Naive B cell (primary cell): ENCODE measurements at regions not wholly inside any gene's neighbourhood (a gene's known extent, or its start where the extent isn't known, plus 50 kb on each side); places are given as distances from the start of the nearest gene placed in this dataset.
A peak's percentile ranks its signal among the peaks of the same experiment; 100 is the strongest.

Experiments used
- ATAC-seq, 2 donors: fragments of 150-1000 bp; cut with Tn5 transposase; 2 replicates each; pipeline ENCODE4 v1.10.0; 2021; ENCODE audit warnings: low read depth in 2 of 2, mild to moderate bottlenecking in 2 of 2, moderate library complexity in 2 of 2
- DNase-seq: peaks from one replicate; pipeline ENCODE4 v3.0.0; 2022
- H3K27ac Mint-ChIP-seq, 6 donors: one replicate each; pipeline ENCODE4 v1.8.0; 2020 to 2022; ENCODE audit warnings: mild to moderate bottlenecking in 6 of 6, mixed read lengths in 6 of 6, moderate library complexity in 5 of 6, inconsistent platforms in 2 of 6
- H3K27me3 Mint-ChIP-seq, 3 donors: one replicate each; pipeline ENCODE4 v1.8.0; 2021 to 2022; ENCODE audit warnings: mixed read lengths in 3 of 3, mild to moderate bottlenecking in 1 of 3
- H3K36me3 Mint-ChIP-seq, 2 donors: one replicate each; pipeline ENCODE4 v1.8.0; 2020 to 2022; ENCODE audit warnings: mixed read lengths in 2 of 2, inconsistent platforms in 1 of 2, mild to moderate bottlenecking in 1 of 2
- H3K4me1 Mint-ChIP-seq, 3 donors: one replicate each; pipeline ENCODE4 v1.8.0; 2020 to 2022; ENCODE audit warnings: mixed read lengths in 3 of 3, inconsistent platforms in 1 of 3, mild to moderate bottlenecking in 1 of 3, moderate library complexity in 1 of 3
- H3K4me3 Mint-ChIP-seq, 8 donors: one replicate each; pipeline ENCODE4 v1.8.0; 2020 to 2022; ENCODE audit warnings: mild to moderate bottlenecking in 8 of 8, mixed read lengths in 8 of 8, moderate library complexity in 8 of 8, inconsistent platforms in 2 of 8
- H3K9me3 Mint-ChIP-seq, 7 donors: one replicate each; pipeline ENCODE4 v1.8.0; 2020 to 2022; ENCODE audit warnings: mixed read lengths in 7 of 7, mild to moderate bottlenecking in 5 of 7, inconsistent platforms in 2 of 7, moderate library complexity in 1 of 7

GRCh38 chr15:101590785-101591184 lies 61.4 kb downstream of the TM2D3 start:
- DNase-seq, result no peak
- peaks cover 4 to 31% (median 16%) of the 10 kb centered on the region in 7 donors for H3K9me3 Mint-ChIP-seq
- H3K27ac Mint-ChIP-seq, result no peak overlapping the region
- H3K4me3 Mint-ChIP-seq, result no peak overlapping the region
- no peak for ATAC-seq
- H3K27me3 Mint-ChIP-seq, result peaks cover 16 to 55% (median 48%) of the 10 kb centered on the region in 3 donors
- H3K36me3 Mint-ChIP-seq, result peaks cover 0 to 8% of the 10 kb centered on the region in 2 donors
- H3K4me1 Mint-ChIP-seq, result no peaks in the 10 kb centered on the region

GRCh38 chr15:101583284-101583683 lies 68.9 kb downstream of the TM2D3 start:
- ATAC-seq (no peak), DNase-seq (no peak)
- Mint-ChIP-seq H3K27ac (no peak overlapping the region), H3K9me3 (peaks cover 0 to 27% (median 7%) of the 10 kb centered on the region in 7 donors), H3K4me3 (no peak overlapping the region), H3K27me3 (peaks cover 33 to 67% (median 38%) of the 10 kb centered on the region in 3 donors), H3K36me3 (peaks cover 0 to 8% of the 10 kb centered on the region in 2 donors), H3K4me1 (no peaks in the 10 kb centered on the region)

GRCh38 chr15:101580431-101580830 lies 71.8 kb downstream of the TM2D3 start:
- Mint-ChIP-seq H3K4me1 (no peaks in the 10 kb centered on the region), H3K27me3 (peaks cover 30 to 52% (median 44%) of the 10 kb centered on the region in 3 donors), H3K36me3 (peaks cover 0 to 15% of the 10 kb centered on the region in 2 donors), H3K27ac (no peak overlapping the region), H3K9me3 (peaks cover 6 to 38% (median 10%) of the 10 kb centered on the region in 7 donors), H3K4me3 (no peak overlapping the region)
- DNase-seq (no peak), ATAC-seq (no peak)

GRCh38 chr15:101579631-101580163 lies 72.5 kb downstream of the TM2D3 start:
- no peak overlapping the region for H3K4me3 Mint-ChIP-seq
- H3K4me1 Mint-ChIP-seq, result no peaks in the 10 kb centered on the region
- peaks cover 6 to 35% (median 10%) of the 10 kb centered on the region in 7 donors for H3K9me3 Mint-ChIP-seq
- H3K27me3 Mint-ChIP-seq, result peaks cover 30 to 52% (median 50%) of the 10 kb centered on the region in 3 donors
- H3K27ac Mint-ChIP-seq, result no peak overlapping the region
- DNase-seq, result no peak
- no peak for ATAC-seq
- peaks cover 0 to 15% of the 10 kb centered on the region in 2 donors for H3K36me3 Mint-ChIP-seq

GRCh38 chr15:101578443-101578894 lies 73.7 kb downstream of the TM2D3 start:
- Mint-ChIP-seq H3K9me3 (peaks cover 3 to 23% (median 10%) of the 10 kb centered on the region in 7 donors), H3K4me3 (no peak overlapping the region), H3K27ac (no peak overlapping the region), H3K27me3 (peaks cover 35 to 56% (median 53%) of the 10 kb centered on the region in 3 donors), H3K36me3 (peaks cover 0 to 15% of the 10 kb centered on the region in 2 donors), H3K4me1 (no peaks in the 10 kb centered on the region)
- ATAC-seq, result no peak
- DNase-seq, result no peak

DNA sequence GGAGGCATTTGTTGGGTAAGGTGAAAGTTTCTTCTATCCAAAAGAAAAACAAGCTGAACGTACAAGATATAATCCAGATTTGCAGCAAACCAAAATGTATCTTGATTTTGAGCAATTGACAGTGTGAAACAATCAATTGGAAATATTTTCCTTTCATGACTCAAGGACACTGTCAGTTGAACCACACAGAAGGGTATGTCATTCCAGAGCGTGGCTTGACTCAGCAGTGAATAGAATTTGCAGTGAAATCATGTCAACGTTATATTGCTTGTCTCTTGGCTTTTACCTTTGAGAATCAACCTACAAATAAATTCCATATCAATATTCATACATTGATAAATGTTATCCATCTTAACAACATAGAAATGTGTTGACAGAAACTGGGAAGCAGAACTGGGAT lies 78.2 kb downstream of the TM2D3 start:
- Mint-ChIP-seq H3K4me1 (no peaks in the 10 kb centered on the region), H3K9me3 (peaks cover 3 to 10% (median 8%) of the 10 kb centered on the region in 7 donors), H3K36me3 (peaks cover 0 to 14% of the 10 kb centered on the region in 2 donors), H3K27me3 (peaks cover 26 to 45% (median 39%) of the 10 kb centered on the region in 3 donors), H3K4me3 (no peak overlapping the region), H3K27ac (no peak overlapping the region)
- DNase-seq (no peak), ATAC-seq (no peak)

DNA sequence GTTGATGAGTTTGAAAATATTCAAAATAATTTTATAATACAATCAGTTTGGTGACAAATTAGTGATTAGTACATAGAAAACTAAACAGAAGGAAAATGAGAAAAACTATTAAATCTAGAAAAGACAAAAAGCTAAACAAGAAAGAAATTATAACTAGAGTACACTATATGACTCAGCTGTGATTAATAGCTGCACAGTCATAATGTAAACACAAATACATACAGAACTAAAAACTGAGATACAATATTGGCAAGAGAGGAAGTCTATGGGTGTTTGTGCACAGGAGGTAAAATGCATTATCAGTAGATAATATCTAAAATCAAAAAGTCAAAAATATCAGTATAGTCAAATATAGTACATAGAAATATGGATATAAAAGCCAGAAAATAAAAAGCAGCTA lies 80.7 kb upstream of the PCSK6 start:
- Mint-ChIP-seq H3K27me3 (peaks cover 30 to 37% (median 33%) of the 10 kb centered on the region in 3 donors), H3K4me1 (no peaks in the 10 kb centered on the region), H3K4me3 (no peak overlapping the region), H3K9me3 (no peaks in the 10 kb centered on the region), H3K27ac (no peak overlapping the region), H3K36me3 (no peaks in the 10 kb centered on the region)
- no peak for DNase-seq
- no peak for ATAC-seq

GRCh38 chr15:101568821-101569555 lies 79.5 kb upstream of the PCSK6 start:
- ATAC-seq, result no peak
- H3K27me3 Mint-ChIP-seq, result peaks cover 29 to 49% (median 44%) of the 10 kb centered on the region in 3 donors
- no peak overlapping the region for H3K4me3 Mint-ChIP-seq
- H3K9me3 Mint-ChIP-seq, result no peaks in the 10 kb centered on the region
- no peaks in the 10 kb centered on the region for H3K36me3 Mint-ChIP-seq
- no peak overlapping the region for H3K27ac Mint-ChIP-seq
- DNase-seq, result no peak
- H3K4me1 Mint-ChIP-seq, result no peaks in the 10 kb centered on the region

DNA sequence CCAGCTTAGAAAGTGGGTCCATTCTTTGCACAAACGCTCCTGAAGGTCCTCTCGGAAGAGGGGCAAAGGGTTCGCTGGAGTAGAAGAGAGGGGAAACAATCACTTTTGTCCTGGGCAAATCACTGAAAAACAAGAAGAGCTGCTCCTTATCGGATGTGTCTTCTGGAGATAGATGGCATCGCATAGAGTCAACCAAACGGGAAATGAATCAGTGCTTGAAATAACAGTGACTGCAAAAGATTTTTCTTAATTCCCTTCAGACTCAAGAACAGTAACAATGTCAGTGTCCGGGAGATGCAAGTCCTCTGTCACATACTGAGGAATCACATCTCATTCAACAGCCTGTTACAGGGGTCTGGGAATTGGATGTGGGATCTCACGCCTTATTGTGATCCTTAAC lies 78.8 kb upstream of the PCSK6 start:
- Mint-ChIP-seq H3K4me1 (no peaks in the 10 kb centered on the region), H3K9me3 (peaks cover 0 to 4% (median 0%) of the 10 kb centered on the region in 7 donors), H3K27me3 (peaks cover 27 to 48% (median 42%) of the 10 kb centered on the region in 3 donors), H3K36me3 (no peaks in the 10 kb centered on the region), H3K4me3 (no peak overlapping the region), H3K27ac (no peak overlapping the region)
- ATAC-seq, result no peak
- DNase-seq, result no peak

DNA sequence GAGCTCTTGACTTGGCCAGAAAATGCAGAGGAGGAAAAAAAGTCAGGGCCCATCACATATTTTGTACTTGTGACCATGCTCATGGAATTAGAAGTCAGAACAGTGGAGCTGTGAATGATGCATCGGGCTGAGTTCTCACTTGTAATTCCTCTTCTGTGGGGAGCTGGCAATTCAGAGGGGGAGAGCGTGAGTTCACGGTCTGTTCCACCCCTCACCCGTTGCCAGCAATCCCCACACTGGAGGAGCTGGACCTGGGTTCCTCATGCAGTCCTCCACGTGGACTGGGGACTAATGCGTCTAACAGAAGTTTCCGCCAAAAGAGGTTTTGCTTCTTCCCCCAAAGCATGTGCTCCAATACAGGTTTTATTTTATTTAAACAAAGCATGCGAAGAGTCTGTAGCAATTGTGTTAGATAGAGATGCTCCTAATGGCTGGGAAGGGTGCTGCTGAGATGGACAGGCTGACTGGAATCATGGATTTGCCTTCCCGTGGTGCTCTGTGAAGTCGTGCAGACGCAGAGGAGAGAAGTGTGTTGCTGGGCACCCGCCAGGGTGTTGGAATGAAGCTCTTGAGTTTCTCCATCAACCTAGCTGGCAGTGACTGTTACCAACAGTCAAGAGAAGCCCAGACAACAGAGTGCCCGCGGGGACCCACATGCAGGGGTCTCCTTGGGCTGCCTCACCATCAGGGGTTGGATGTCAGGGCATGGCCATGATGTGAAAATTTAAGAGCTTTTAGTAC lies 77.4 kb upstream of the PCSK6 start:
- peaks cover 0 to 4% (median 0%) of the 10 kb centered on the region in 7 donors for H3K9me3 Mint-ChIP-seq
- H3K27me3 Mint-ChIP-seq, result peaks cover 20 to 46% (median 40%) of the 10 kb centered on the region in 3 donors
- H3K27ac Mint-ChIP-seq, result peak overlapping the region in 1 of 6 donors; percentile 32
- ATAC-seq, result no peak
- DNase-seq, result no peak
- no peaks in the 10 kb centered on the region for H3K4me1 Mint-ChIP-seq
- no peaks in the 10 kb centered on the region for H3K36me3 Mint-ChIP-seq
- peak overlapping the region in 1 of 8 donors; percentile 58 for H3K4me3 Mint-ChIP-seq

DNA sequence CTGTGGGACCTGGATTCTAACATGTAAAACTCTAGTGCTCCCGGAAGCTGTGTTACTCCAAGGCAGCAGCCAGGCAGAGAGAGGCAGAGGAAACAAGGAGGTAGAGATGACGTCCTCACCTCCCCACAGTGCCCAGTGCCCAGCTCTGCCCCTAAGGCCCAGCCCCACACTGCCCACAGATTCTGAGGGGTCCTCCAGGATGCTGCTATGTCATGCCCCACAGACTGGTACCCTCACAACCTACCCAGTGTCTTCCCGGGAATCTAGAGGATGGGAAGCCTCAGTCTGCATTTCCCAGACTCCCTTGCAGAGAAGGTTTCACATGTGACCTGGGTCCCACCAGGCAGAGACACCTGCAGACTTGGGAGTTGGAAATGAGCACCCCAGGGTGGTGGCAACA lies 75.9 kb upstream of the PCSK6 start:
- H3K36me3 Mint-ChIP-seq, result no peaks in the 10 kb centered on the region
- no peaks in the 10 kb centered on the region for H3K4me1 Mint-ChIP-seq
- H3K27me3 Mint-ChIP-seq, result peaks cover 19 to 55% (median 40%) of the 10 kb centered on the region in 3 donors
- H3K4me3 Mint-ChIP-seq, result no peak overlapping the region
- peak overlapping the region in 2 of 6 donors; percentile 9 to 86 for H3K27ac Mint-ChIP-seq
- DNase-seq, result no peak
- H3K9me3 Mint-ChIP-seq, result peaks cover 0 to 4% (median 0%) of the 10 kb centered on the region in 7 donors
- ATAC-seq, result no peak

- DNase-seq (no peak), ATAC-seq (no peak)
- H3K36me3 Mint-ChIP-seq, result no peaks in the 10 kb centered on the region
- H3K9me3 Mint-ChIP-seq, result peaks cover 0 to 4% (median 0%) of the 10 kb centered on the region in 7 donors
- peaks cover 17 to 57% (median 47%) of the 10 kb centered on the region in 3 donors for H3K27me3 Mint-ChIP-seq
- H3K27ac Mint-ChIP-seq, result no peak overlapping the region
- H3K4me3 Mint-ChIP-seq, result no peak overlapping the region
- peaks cover 0 to 6% (median 0%) of the 10 kb centered on the region in 3 donors for H3K4me1 Mint-ChIP-seq
Measured at GRCh38 chr15:101563176-101563796, 73.8 kb upstream of the PCSK6 start.

DNA sequence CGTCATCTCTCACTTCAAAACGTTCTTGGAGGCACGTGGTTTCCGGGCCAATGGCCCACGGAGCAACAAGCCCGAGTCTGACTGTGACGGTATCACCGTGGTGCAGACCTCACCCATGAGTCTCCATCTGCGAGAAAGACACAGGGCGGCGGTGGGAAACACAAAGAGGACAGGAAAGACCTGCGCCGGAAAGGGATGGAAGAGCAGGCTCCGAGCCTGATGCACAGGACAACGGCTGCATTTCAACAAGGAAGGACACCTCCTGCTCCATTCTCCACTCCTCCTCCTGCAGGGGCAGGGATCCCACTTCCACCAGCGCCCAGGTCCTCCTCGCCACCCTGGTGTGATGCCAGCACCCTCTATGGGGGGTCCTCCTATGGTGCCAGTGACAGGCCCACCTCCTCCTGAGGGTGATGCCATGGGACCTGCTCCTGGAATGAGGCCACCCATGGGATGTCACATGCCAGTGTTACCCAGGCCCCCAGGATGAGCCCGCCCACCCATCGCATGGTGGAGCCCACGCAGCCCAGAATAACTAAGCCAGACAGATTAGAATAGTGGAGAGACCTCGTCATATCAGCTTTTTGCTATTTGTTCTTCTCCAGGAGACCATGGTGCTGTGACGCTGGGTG lies 73.0 kb upstream of the PCSK6 start:
- ATAC-seq (no peak), DNase-seq (no peak)
- peaks cover 0 to 6% (median 0%) of the 10 kb centered on the region in 3 donors for H3K4me1 Mint-ChIP-seq
- H3K36me3 Mint-ChIP-seq, result no peaks in the 10 kb centered on the region
- H3K27me3 Mint-ChIP-seq, result peaks cover 17 to 56% (median 48%) of the 10 kb centered on the region in 3 donors
- H3K27ac Mint-ChIP-seq, result no peak overlapping the region
- H3K4me3 Mint-ChIP-seq, result no peak overlapping the region
- peaks cover 0 to 4% (median 0%) of the 10 kb centered on the region in 7 donors for H3K9me3 Mint-ChIP-seq
